GM19328 (cell line): ENCODE measurements at regions not wholly inside any gene's neighbourhood (a gene's known extent, or its start where the extent isn't known, plus 50 kb on each side); places are given as distances from the start of the nearest gene placed in this dataset.
"Not testable (repeated sequence)": the region's sequence is repeated elsewhere in the genome, so short reads cannot be mapped to it uniquely, and the experiment has no call there.

ENCODE experiments used
- ATAC-seq: cut with Tn5 transposase; IDR thresholded peaks from one replicate; pipeline ENCODE4 v1.9.1; 2021; ENCODE audit warnings: mild to moderate bottlenecking, moderate library complexity; ENCODE audit not compliant: unreplicated experiment

- no peak for ATAC-seq
Measured at GRCh38 chr2:145931781-145932395, 1412.0 kb upstream of the ZEB2 start.

GRCh38 chr2:145930318-145930717, 1410.4 kb upstream of the ZEB2 start:
- ATAC-seq, result no peak

- ATAC-seq, result no peak
Measured at GRCh38 chr2:145927131-145927950, 1407.4 kb upstream of the ZEB2 start.

GRCh38 chr2:145925591-145925990, 1405.7 kb upstream of the ZEB2 start:
- no peak for ATAC-seq

GRCh38 chr2:145919477-145919876, 1399.6 kb upstream of the ZEB2 start:
- no peak for ATAC-seq

GRCh38 chr2:145918951-145919350, 1399.0 kb upstream of the ZEB2 start:
- ATAC-seq, result no peak

- ATAC-seq, result no peak
Measured at GRCh38 chr2:145916799-145917198, 1396.9 kb upstream of the ZEB2 start.

- no peak for ATAC-seq
Measured at GRCh38 chr2:145914716-145915115, 1394.8 kb upstream of the ZEB2 start.

GRCh38 chr2:145910416-145910815, 1390.5 kb upstream of the ZEB2 start:
- peak; percentile 54 for ATAC-seq

GRCh38 chr2:145909766-145910165, 1389.8 kb upstream of the ZEB2 start:
- no peak for ATAC-seq

GRCh38 chr2:145909175-145909755, 1389.3 kb upstream of the ZEB2 start:
- ATAC-seq, result no peak

- ATAC-seq, result no peak
Measured at GRCh38 chr2:145906354-145906753, 1386.4 kb upstream of the ZEB2 start.

GRCh38 chr2:145905371-145905770, 1385.5 kb upstream of the ZEB2 start:
- no peak for ATAC-seq

- no peak for ATAC-seq
Measured at GRCh38 chr2:145897151-145897550, 1377.2 kb upstream of the ZEB2 start.

GRCh38 chr2:145887915-145888314, 1368.0 kb upstream of the ZEB2 start:
- no peak for ATAC-seq

GRCh38 chr2:145880997-145881396, 1361.1 kb upstream of the ZEB2 start:
- not testable (repeated sequence) for ATAC-seq

- no peak for ATAC-seq
Measured at GRCh38 chr2:145875016-145875415, 1355.1 kb upstream of the ZEB2 start.

GRCh38 chr2:145874466-145874865, 1354.5 kb upstream of the ZEB2 start:
- no peak for ATAC-seq

- ATAC-seq, result no peak
Measured at GRCh38 chr2:145864501-145864900, 1344.6 kb upstream of the ZEB2 start.

GRCh38 chr2:145861940-145862339, 1342.0 kb upstream of the ZEB2 start:
- ATAC-seq, result no peak

GRCh38 chr2:145860083-145860482, 1340.2 kb upstream of the ZEB2 start:
- no peak for ATAC-seq

- ATAC-seq, result no peak
Measured at GRCh38 chr2:145855142-145855541, 1335.2 kb upstream of the ZEB2 start.
